Spleen (tissue), 7 donors: ENCODE measurements at regions not wholly inside any gene's neighbourhood (a gene's known extent, or its start where the extent isn't known, plus 50 kb on each side); places are given as distances from the start of the nearest gene placed in this dataset.

Experiments
- POLR2A ChIP-seq, 3 donors: fragments of 450-650 bp; IDR thresholded peaks; one replicate each; pipeline ENCODE4 v1.5.1; 2017; ENCODE audit warnings: antibody characterized with exemption in 3 of 3, mild to moderate bottlenecking in 1 of 3
- POLR2AphosphoS5 ChIP-seq, 3 donors: sonication (generic); formaldehyde crosslinking; IDR thresholded peaks; one replicate each; pipeline ENCODE4 v1.5.1; 2017; ENCODE audit warnings: antibody characterized with exemption in 3 of 3
- TF ChIP-seq, protein P1 (sequence below), 11 experiments: fragments of 200-600 bp in 7 of 11; fragments of 450-650 bp in 4 of 11; sonication (generic) in 4 of 11; IDR thresholded peaks in 8 of 11; conservative IDR thresholded peaks in 3 of 11; 1 replicate in 7 of 11; 2 replicates in 4 of 11; pipeline versions ENCODE4 v1.4.0 to v1.8.0; 2016 to 2021; ENCODE audit warnings: antibody characterized with exemption in 11 of 11, inconsistent platforms in 4 of 11, mild to moderate bottlenecking in 1 of 11
- donor health status: DM: no; HTN: no; CAD: no; lungs with moderate emphysema.
- donor health status: DM: no; HTN: no; CAD: no.
- donor health status: DM: no; HTN: no; CAD: no.

DNA sequence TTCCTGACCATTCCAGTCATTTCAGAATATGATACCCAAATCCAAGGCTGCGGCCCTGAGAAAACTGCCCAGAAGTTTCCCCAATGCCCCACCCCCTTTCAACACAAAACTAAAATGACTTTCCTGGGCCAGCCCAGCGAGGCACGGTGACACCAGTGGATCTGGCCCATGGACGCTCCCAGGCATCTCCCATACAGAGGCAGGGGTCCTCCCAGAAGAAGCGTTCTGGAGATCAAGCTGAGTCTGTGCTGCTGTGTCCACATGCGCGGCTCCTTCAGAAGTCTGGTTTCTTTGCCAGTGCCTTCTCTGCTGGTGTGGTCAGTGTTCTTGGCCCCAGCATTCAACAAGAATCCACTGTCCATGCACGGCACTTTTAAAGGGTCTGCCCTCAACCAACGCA is 228.2 kb upstream of the SFSWAP start:
- TF ChIP-seq, protein P1, sequence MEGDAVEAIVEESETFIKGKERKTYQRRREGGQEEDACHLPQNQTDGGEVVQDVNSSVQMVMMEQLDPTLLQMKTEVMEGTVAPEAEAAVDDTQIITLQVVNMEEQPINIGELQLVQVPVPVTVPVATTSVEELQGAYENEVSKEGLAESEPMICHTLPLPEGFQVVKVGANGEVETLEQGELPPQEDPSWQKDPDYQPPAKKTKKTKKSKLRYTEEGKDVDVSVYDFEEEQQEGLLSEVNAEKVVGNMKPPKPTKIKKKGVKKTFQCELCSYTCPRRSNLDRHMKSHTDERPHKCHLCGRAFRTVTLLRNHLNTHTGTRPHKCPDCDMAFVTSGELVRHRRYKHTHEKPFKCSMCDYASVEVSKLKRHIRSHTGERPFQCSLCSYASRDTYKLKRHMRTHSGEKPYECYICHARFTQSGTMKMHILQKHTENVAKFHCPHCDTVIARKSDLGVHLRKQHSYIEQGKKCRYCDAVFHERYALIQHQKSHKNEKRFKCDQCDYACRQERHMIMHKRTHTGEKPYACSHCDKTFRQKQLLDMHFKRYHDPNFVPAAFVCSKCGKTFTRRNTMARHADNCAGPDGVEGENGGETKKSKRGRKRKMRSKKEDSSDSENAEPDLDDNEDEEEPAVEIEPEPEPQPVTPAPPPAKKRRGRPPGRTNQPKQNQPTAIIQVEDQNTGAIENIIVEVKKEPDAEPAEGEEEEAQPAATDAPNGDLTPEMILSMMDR (IDR thresholded peaks at IDR 0.05 in 8 of 11, conservative IDR thresholded peaks at IDR 0.05 in 3 of 11): no peak
- TF ChIP-seq POLR2AphosphoS5 (IDR thresholded peaks at IDR 0.05) (no peak), POLR2A (IDR thresholded peaks at IDR 0.05) (no peak)
